ENCODE measurements at regions not wholly inside any gene's neighbourhood (a gene's known extent, or its start where the extent isn't known, plus 50 kb on each side); places are given as distances from the start of the nearest gene placed in this dataset.
"Not testable (repeated sequence)": the region's sequence is repeated elsewhere in the genome, so short reads cannot be mapped to it uniquely, and the experiment has no call there.

GRCh38 chr5:21483790-21484497, 1369.2 kb downstream of the CDH12 start:
- H3K27me3 ChIP-seq (ENCODE audit: insufficient read depth, poor library complexity, severe bottlenecking); H3K27ac ChIP-seq (replicated peaks); DNase-seq (ENCODE audit: low read depth in 1 of 2, low spot score in 1 of 2); H3K4me3 ChIP-seq (replicated peaks; ENCODE audit: insufficient read depth, low read length): not testable (repeated sequence)

GRCh38 chr5:21482983-21483650, 1370.0 kb downstream of the CDH12 start:
- H3K27me3 ChIP-seq (ENCODE audit: insufficient read depth, poor library complexity, severe bottlenecking); DNase-seq (ENCODE audit: low read depth in 1 of 2, low spot score in 1 of 2): not testable (repeated sequence)

GRCh38 chr5:21482522-21482921, 1370.6 kb downstream of the CDH12 start:
- H3K27me3 ChIP-seq (ENCODE audit: insufficient read depth, poor library complexity, severe bottlenecking); H3K4me3 ChIP-seq (replicated peaks; ENCODE audit: insufficient read depth, low read length); H3K27ac ChIP-seq (replicated peaks); DNase-seq (ENCODE audit: low read depth in 1 of 2, low spot score in 1 of 2): not testable (repeated sequence)

More at GRCh38 chr5:21482983-21483650, 1370.0 kb downstream of the CDH12 start:
- H3K27ac ChIP-seq (replicated peaks); H3K4me3 ChIP-seq (replicated peaks; ENCODE audit: insufficient read depth, low read length): not testable (repeated sequence)

GRCh38 chr5:21481320-21482270, 1371.5 kb downstream of the CDH12 start:
- H3K27me3 ChIP-seq (ENCODE audit: insufficient read depth, poor library complexity, severe bottlenecking); H3K4me3 ChIP-seq (replicated peaks; ENCODE audit: insufficient read depth, low read length); DNase-seq (ENCODE audit: low read depth in 1 of 2, low spot score in 1 of 2); H3K27ac ChIP-seq (replicated peaks): not testable (repeated sequence)

GRCh38 chr5:21480054-21480453, 1373.1 kb downstream of the CDH12 start:
- H3K27ac ChIP-seq (replicated peaks); DNase-seq (ENCODE audit: low read depth in 1 of 2, low spot score in 1 of 2); H3K4me3 ChIP-seq (replicated peaks; ENCODE audit: insufficient read depth, low read length); H3K27me3 ChIP-seq (ENCODE audit: insufficient read depth, poor library complexity, severe bottlenecking): not testable (repeated sequence)

GRCh38 chr5:21473981-21474380, 1379.2 kb downstream of the CDH12 start:
- not testable (repeated sequence) for H3K27me3 ChIP-seq (ENCODE audit: insufficient read depth, poor library complexity, severe bottlenecking); H3K4me3 ChIP-seq (replicated peaks; ENCODE audit: insufficient read depth, low read length); H3K27ac ChIP-seq (replicated peaks); DNase-seq (ENCODE audit: low read depth in 1 of 2, low spot score in 1 of 2)

- not testable (repeated sequence) for DNase-seq (ENCODE audit: low read depth in 1 of 2, low spot score in 1 of 2); H3K27ac ChIP-seq (replicated peaks); H3K27me3 ChIP-seq (ENCODE audit: insufficient read depth, poor library complexity, severe bottlenecking); H3K4me3 ChIP-seq (replicated peaks; ENCODE audit: insufficient read depth, low read length)
Observed at GRCh38 chr5:21473436-21473835, 1379.7 kb downstream of the CDH12 start.

GRCh38 chr5:21471691-21472090, 1381.5 kb downstream of the CDH12 start:
- DNase-seq (ENCODE audit: low read depth in 1 of 2, low spot score in 1 of 2); H3K4me3 ChIP-seq (replicated peaks; ENCODE audit: insufficient read depth, low read length); H3K27me3 ChIP-seq (ENCODE audit: insufficient read depth, poor library complexity, severe bottlenecking); H3K27ac ChIP-seq (replicated peaks): not testable (repeated sequence)

GRCh38 chr5:21469523-21470101, 1383.5 kb downstream of the CDH12 start:
- H3K27me3 ChIP-seq (ENCODE audit: insufficient read depth, poor library complexity, severe bottlenecking); DNase-seq (ENCODE audit: low read depth in 1 of 2, low spot score in 1 of 2); H3K4me3 ChIP-seq (replicated peaks; ENCODE audit: insufficient read depth, low read length); H3K27ac ChIP-seq (replicated peaks): not testable (repeated sequence)

GRCh38 chr5:21467544-21467943, 1385.6 kb downstream of the CDH12 start:
- not testable (repeated sequence) for DNase-seq (ENCODE audit: low read depth in 1 of 2, low spot score in 1 of 2); H3K27ac ChIP-seq (replicated peaks); H3K4me3 ChIP-seq (replicated peaks; ENCODE audit: insufficient read depth, low read length); H3K27me3 ChIP-seq (ENCODE audit: insufficient read depth, poor library complexity, severe bottlenecking)

- not testable (repeated sequence) for DNase-seq (ENCODE audit: low read depth in 1 of 2, low spot score in 1 of 2); H3K27me3 ChIP-seq (ENCODE audit: insufficient read depth, poor library complexity, severe bottlenecking)
- Histone ChIP-seq H3K27ac (replicated peaks) (peak overlapping the region; percentile 84), H3K4me3 (replicated peaks; ENCODE audit: insufficient read depth, low read length) (peak overlapping the region; percentile 61)
Observed at GRCh38 chr5:21459744-21460073, 1393.4 kb downstream of the CDH12 start.
